GM12878 (cell line): ENCODE measurements at regions not wholly inside any gene's neighbourhood (a gene's known extent, or its start where the extent isn't known, plus 50 kb on each side); places are given as distances from the start of the nearest gene placed in this dataset.

Experiments used
- ATAC-seq: fragments of 200-7000 bp; cut with Tn5 transposase; 3 replicates; pipeline ENCODE4 v1.9.1; 2020; ENCODE audit warnings: mild to moderate bottlenecking, moderate library complexity
- BruUV-seq: library from RNA; stranded (reverse); fragments of 400-500 nt; replicated peaks from 2 replicates; lab custom pipeline; 2021; lab: Mats Ljungman, UMichigan
- CTCF ChIA-PET: fragments of 300-600 bp; sonication (Branson Sonifier 250); formaldehyde crosslinking; extraction: SDS; loops from one replicate; lab custom pipeline; 2021; ENCODE audit warnings: inconsistent platforms; lab: Yijun Ruan, JAX
- POLR2A ChIA-PET: fragments of 350-600 bp; formaldehyde crosslinking; extraction: SDS; loops from one replicate; lab custom pipeline; 2021; ENCODE audit warnings: inconsistent platforms; lab: Charles Lee
- RAD21 ChIA-PET: fragments of 300-600 bp; sonication (Branson Sonifier 250); formaldehyde crosslinking; loops from one replicate; lab custom pipeline; 2023; ENCODE audit warnings: antibody characterized with exemption; ENCODE audit not compliant: unreplicated experiment; lab: Charles Lee
- SMC1A ChIA-PET: fragments of 300-600 bp; sonication (Branson Sonifier 250); formaldehyde crosslinking; loops from one replicate; lab custom pipeline; 2023; ENCODE audit not compliant: unreplicated experiment, uncharacterized antibody; lab: Charles Lee
- DNase-seq: peaks from one replicate; pipeline ENCODE4 v3.0.0-alpha.2; 2011; ENCODE audit warnings: low read depth, low spot score
- FAIRE-seq: peaks from 3 replicates; lab custom pipeline; 2011; peaks lifted over from hg19 to GRCh38; lab: Jason Lieb, UNC
- H2AFZ ChIP-seq: 2 replicates; pipeline ENCODE4 v1.6.0; 2011; ENCODE audit warnings: low read depth, low read length, control low read depth; ENCODE audit not compliant: control insufficient read depth
- H3K27ac ChIP-seq: 2 replicates; pipeline ENCODE4 v1.5.1; 2011; ENCODE audit warnings: control low read depth; ENCODE audit not compliant: control insufficient read depth, insufficient read depth
- H3K27me3 ChIP-seq, 2 experiments: replicated peaks in 1 of 2; 2 replicates each; pipeline versions ENCODE4 v1.6.0 to v1.6.1; 2011; ENCODE audit warnings: low read length in 1 of 2; ENCODE audit not compliant: control insufficient read depth in 2 of 2, insufficient read depth in 2 of 2
- H3K36me3 ChIP-seq, 2 experiments: 2 replicates each; pipeline ENCODE4 v1.5.1; 2011; ENCODE audit warnings: low read length in 1 of 2; ENCODE audit not compliant: control insufficient read depth in 2 of 2, insufficient read depth in 2 of 2
- H3K4me1 ChIP-seq: 2 replicates; pipeline ENCODE4 v1.6.1; 2011; ENCODE audit warnings: mild to moderate bottlenecking, low read length, moderate library complexity, mixed read lengths; ENCODE audit not compliant: control insufficient read depth, insufficient read depth
- H3K4me2 ChIP-seq: 2 replicates; pipeline ENCODE4 v1.6.0; 2011; ENCODE audit warnings: control low read depth; ENCODE audit not compliant: control insufficient read depth, insufficient read depth
- H3K4me3 ChIP-seq: fragments of 200-600 bp; sonication (generic); 2 replicates; pipeline ENCODE4 v1.5.1; 2016
- H3K79me2 ChIP-seq: 2 replicates; pipeline ENCODE4 v1.6.0; 2011; ENCODE audit warnings: low read length; ENCODE audit not compliant: control insufficient read depth, insufficient read depth
- H3K9ac ChIP-seq: 2 replicates; pipeline ENCODE4 v1.8.0; 2011; ENCODE audit warnings: low read length, control low read depth, mixed read lengths; ENCODE audit not compliant: control insufficient read depth, insufficient read depth
- H3K9me3 ChIP-seq: replicated peaks from 3 replicates; pipeline ENCODE4 v1.5.1; 2011; ENCODE audit warnings: mild to moderate bottlenecking, low read length; ENCODE audit not compliant: control insufficient read depth, insufficient read depth
- H4K20me1 ChIP-seq: 2 replicates; pipeline ENCODE4 v1.6.0; 2011; ENCODE audit not compliant: control insufficient read depth, insufficient read depth
- BCL11A ChIP-seq: IDR thresholded peaks from 2 replicates; pipeline ENCODE4 v1.6.1; 2011; ENCODE audit warnings: low read depth, low read length
- CHD1 ChIP-seq: IDR thresholded peaks from 2 replicates; pipeline ENCODE4 v1.6.1; 2012; ENCODE audit warnings: low read depth, low read length, improper control_type of control experiment
- CREB1 ChIP-seq: IDR thresholded peaks from 2 replicates; pipeline ENCODE4 v1.6.1; 2012; ENCODE audit warnings: low read depth, mild to moderate bottlenecking, inconsistent platforms
- CTCF ChIP-seq, 3 experiments: IDR thresholded peaks in 2 of 3; conservative IDR thresholded peaks in 1 of 3; 2 replicates each; pipeline ENCODE4 v1.5.1; 2011; ENCODE audit warnings: low read depth in 3 of 3, low read length in 3 of 3, mild to moderate bottlenecking in 3 of 3, control low read depth in 2 of 3, moderate library complexity in 2 of 3, inconsistent platforms in 1 of 3, mixed read lengths in 1 of 3; ENCODE audit not compliant: control insufficient read depth in 2 of 3, insufficient read depth in 1 of 3; ENCODE audit errors: extremely low read depth in 1 of 3
- EED ChIP-seq: sonication (generic); IDR thresholded peaks from 2 replicates; pipeline ENCODE4 v1.6.1; 2016; ENCODE audit warnings: antibody characterized with exemption, low read depth
- KLF5 ChIP-seq: fragments of 450-650 bp; IDR thresholded peaks from 2 replicates; pipeline ENCODE4 v1.6.1; 2014; ENCODE audit warnings: mild to moderate bottlenecking; ENCODE audit not compliant: partially characterized antibody
- MLLT1 ChIP-seq: fragments of 450-650 bp; IDR thresholded peaks from 2 replicates; pipeline ENCODE4 v1.6.1; 2016; ENCODE audit warnings: mild to moderate bottlenecking
- NKRF ChIP-seq: fragments of 450-650 bp; conservative IDR thresholded peaks from 2 replicates; pipeline ENCODE4 v1.6.1; 2017; ENCODE audit warnings: mild to moderate bottlenecking, moderate library complexity
- PML ChIP-seq: IDR thresholded peaks from 2 replicates; pipeline ENCODE4 v1.6.1; 2012; ENCODE audit warnings: low read length, inconsistent platforms
- RBBP5 ChIP-seq: fragments of 200-600 bp; sonication (generic); conservative IDR thresholded peaks from 2 replicates; pipeline ENCODE4 v1.6.1; 2016
- SMAD1 ChIP-seq: fragments of 450-650 bp; IDR thresholded peaks from 2 replicates; pipeline ENCODE4 v1.6.1; 2018; ENCODE audit warnings: mild to moderate bottlenecking, low read depth; ENCODE audit not compliant: partially characterized antibody
- TCF3 ChIP-seq: IDR thresholded peaks from 2 replicates; pipeline ENCODE4 v1.6.1; 2012; ENCODE audit warnings: low read depth, mild to moderate bottlenecking, low read length, borderline replicate concordance; ENCODE audit not compliant: insufficient read depth
- WRNIP1 ChIP-seq: IDR thresholded peaks from 2 replicates; pipeline ENCODE4 v1.6.1; 2011; ENCODE audit warnings: low read depth, low read length, improper control_type of control experiment, borderline replicate concordance
- WGBS: methylation state at CpG from one replicate; pipeline ENCODE4 v1.1.6; 2016; ENCODE audit warnings: low lambda C conversion rate; ENCODE audit not compliant: insufficient replicate concordance, insufficient coverage; ENCODE audit errors: missing lambda C conversion rate; 5-methylcytosine and 5-hydroxymethylcytosine counted together
- in situ Hi-C: fragments of 300-500 bp; cut with MboI; formaldehyde crosslinking; loops from 9 replicates; pipeline ENCODE4 v1.14.3; 2018; ENCODE audit warnings: mixed read lengths
- intact Hi-C: fragments of 100-400 bp; cut with micrococcal nuclease; formaldehyde crosslinking; loops from one replicate; pipeline ENCODE4 v1.14.2; 2022; ENCODE audit not compliant: unreplicated experiment

GRCh38 chr7:131803816-131804215 is 247.4 kb upstream of the PODXL start:
- BruUV-seq, result no TSS peak
- Histone ChIP-seq H3K9me3 (no peaks in the 10 kb centered on the region), H4K20me1 (no peaks in the 10 kb centered on the region), H3K4me3 (no peak overlapping the region), H3K36me3 (no peaks in the 10 kb centered on the region), H3K9ac (no peak overlapping the region), H3K79me2 (no peaks in the 10 kb centered on the region), H3K27ac (no peak overlapping the region), H3K4me2 (no peak overlapping the region), H2AFZ (no peak overlapping the region), H3K27me3 (no peaks in the 10 kb centered on the region), H3K4me1 (no peaks in the 10 kb centered on the region)
- ChIA-PET CTCF (no interaction called here), SMC1A (no interaction called here), POLR2A (no interaction called here), RAD21 (no interaction called here)
- ATAC-seq (no peak), DNase-seq (no peak), FAIRE-seq (no peak)
- in situ Hi-C loops, result no loop called here
- WGBS, result 6% methylated on average over 7 of the region's 7 CpGs
- TF ChIP-seq RBBP5, result no peak
- no peak for TF ChIP-seq MLLT1
- TF ChIP-seq KLF5, result no peak
- TF ChIP-seq WRNIP1, result no peak
- no peak for TF ChIP-seq PML
- no peak for TF ChIP-seq NKRF
- no peak for TF ChIP-seq BCL11A
- no peak for TF ChIP-seq TCF3
- no peak for TF ChIP-seq CTCF (IDR thresholded peaks at IDR 0.05 in 2 of 3, conservative IDR thresholded peaks at IDR 0.05 in 1 of 3; ENCODE audit: control insufficient read depth in 2 of 3, extremely low read depth in 1 of 3, insufficient read depth in 1 of 3, low read depth in 3 of 3, low read length in 3 of 3)
- no peak for TF ChIP-seq EED
- TF ChIP-seq CREB1, result no peak
- TF ChIP-seq CHD1, result no peak
- TF ChIP-seq SMAD1, result no peak
- intact Hi-C loops, result no loop called here
